ENCODE measurements at regions not wholly inside any gene's neighbourhood (a gene's known extent, or its start where the extent isn't known, plus 50 kb on each side); places are given as distances from the start of the nearest gene placed in this dataset.

DNA sequence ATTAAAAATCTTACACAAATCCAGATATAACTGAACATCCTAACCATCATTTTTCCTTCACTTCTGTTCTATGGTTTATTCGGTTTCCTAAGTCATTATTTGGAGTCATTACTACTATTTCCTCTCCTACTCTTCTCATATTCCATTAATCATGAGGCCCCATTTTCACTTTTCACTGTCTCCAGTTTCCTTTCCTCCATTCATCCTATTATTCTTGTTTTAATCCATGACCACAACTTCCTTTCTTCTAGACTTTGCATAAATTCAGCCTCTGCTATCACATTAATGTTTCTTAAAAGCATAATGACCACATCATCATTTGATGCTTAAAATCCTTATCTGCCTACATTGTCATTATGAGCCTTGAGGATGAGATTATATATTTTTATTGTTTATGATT lies 555.0 kb upstream of the NDST4 start:
- DNase-seq (ENCODE audit: low spot score in 2 of 2) = no peak
- H3K4me3 ChIP-seq (ENCODE audit: low read depth, poor library complexity, severe bottlenecking) = no peak overlapping the region
- intact Hi-C loops (cut with DNase I; ENCODE audit: low total_unique reads) = no loop called here
- TF ChIP-seq POLR2A (IDR thresholded peaks at IDR 0.05) = no peak
- TF ChIP-seq, protein P1, sequence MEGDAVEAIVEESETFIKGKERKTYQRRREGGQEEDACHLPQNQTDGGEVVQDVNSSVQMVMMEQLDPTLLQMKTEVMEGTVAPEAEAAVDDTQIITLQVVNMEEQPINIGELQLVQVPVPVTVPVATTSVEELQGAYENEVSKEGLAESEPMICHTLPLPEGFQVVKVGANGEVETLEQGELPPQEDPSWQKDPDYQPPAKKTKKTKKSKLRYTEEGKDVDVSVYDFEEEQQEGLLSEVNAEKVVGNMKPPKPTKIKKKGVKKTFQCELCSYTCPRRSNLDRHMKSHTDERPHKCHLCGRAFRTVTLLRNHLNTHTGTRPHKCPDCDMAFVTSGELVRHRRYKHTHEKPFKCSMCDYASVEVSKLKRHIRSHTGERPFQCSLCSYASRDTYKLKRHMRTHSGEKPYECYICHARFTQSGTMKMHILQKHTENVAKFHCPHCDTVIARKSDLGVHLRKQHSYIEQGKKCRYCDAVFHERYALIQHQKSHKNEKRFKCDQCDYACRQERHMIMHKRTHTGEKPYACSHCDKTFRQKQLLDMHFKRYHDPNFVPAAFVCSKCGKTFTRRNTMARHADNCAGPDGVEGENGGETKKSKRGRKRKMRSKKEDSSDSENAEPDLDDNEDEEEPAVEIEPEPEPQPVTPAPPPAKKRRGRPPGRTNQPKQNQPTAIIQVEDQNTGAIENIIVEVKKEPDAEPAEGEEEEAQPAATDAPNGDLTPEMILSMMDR (IDR thresholded peaks at IDR 0.05) = no peak
- 69 to 87% methylated on average over 1 of the region's 1 CpG for WGBS, 2 donors

DNA sequence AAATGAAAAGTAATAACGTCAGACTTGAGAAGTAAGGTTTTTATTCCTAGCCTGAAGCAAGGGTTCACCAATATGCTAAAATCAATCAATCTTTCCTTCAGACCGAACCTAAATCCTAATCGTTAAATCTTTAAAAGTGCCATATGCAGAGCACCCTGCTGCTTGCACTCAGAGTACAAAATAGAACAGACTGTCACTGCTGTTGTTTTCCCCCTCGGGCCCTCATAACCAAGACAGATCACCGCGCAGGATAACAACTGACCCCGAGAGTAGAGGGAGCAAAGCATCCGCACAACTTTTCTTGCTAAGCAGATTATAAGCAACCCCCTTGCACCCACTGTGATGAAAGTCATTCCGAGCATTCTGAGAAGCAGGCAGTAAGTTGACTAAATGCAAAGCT lies 550.9 kb upstream of the NDST4 start:
- no peak for DNase-seq (ENCODE audit: low spot score in 2 of 2)
- no peak overlapping the region for H3K4me3 ChIP-seq (ENCODE audit: low read depth, poor library complexity, severe bottlenecking)
- WGBS, 2 donors = 24 to 25% methylated on average over 9 of the region's 9 CpGs
- intact Hi-C loops (cut with DNase I; ENCODE audit: low total_unique reads) = no loop called here
- TF ChIP-seq, protein P1 (IDR thresholded peaks at IDR 0.05) = no peak
- TF ChIP-seq POLR2A (IDR thresholded peaks at IDR 0.05) = no peak

DNA sequence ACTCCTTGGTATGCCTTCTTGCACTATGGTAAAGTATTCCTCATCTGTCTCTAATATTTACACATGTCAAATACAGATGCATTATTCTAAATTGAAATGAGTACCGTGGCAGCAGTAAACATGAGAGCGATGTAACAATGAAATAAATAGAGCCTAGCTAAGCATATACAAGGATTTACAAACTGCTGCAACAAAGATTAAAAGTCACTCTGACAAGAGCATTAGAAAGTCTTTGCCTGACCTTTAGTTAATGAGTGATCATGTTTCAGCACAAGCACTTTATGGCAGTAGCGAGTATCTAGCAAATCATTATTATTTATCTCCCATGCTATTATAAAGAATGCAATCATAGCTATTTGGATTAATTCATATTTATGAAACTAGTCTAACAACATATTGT lies 547.0 kb upstream of the NDST4 start:
- H3K4me3 ChIP-seq (ENCODE audit: low read depth, poor library complexity, severe bottlenecking) = no peak overlapping the region
- 62 to 63% methylated on average over 3 of the region's 3 CpGs for WGBS, 2 donors
- intact Hi-C loops (cut with DNase I; ENCODE audit: low total_unique reads) = no loop called here
- TF ChIP-seq POLR2A (IDR thresholded peaks at IDR 0.05) = no peak
- TF ChIP-seq, protein P1 (IDR thresholded peaks at IDR 0.05) = no peak
- DNase-seq (ENCODE audit: low spot score in 2 of 2) = no peak

DNA sequence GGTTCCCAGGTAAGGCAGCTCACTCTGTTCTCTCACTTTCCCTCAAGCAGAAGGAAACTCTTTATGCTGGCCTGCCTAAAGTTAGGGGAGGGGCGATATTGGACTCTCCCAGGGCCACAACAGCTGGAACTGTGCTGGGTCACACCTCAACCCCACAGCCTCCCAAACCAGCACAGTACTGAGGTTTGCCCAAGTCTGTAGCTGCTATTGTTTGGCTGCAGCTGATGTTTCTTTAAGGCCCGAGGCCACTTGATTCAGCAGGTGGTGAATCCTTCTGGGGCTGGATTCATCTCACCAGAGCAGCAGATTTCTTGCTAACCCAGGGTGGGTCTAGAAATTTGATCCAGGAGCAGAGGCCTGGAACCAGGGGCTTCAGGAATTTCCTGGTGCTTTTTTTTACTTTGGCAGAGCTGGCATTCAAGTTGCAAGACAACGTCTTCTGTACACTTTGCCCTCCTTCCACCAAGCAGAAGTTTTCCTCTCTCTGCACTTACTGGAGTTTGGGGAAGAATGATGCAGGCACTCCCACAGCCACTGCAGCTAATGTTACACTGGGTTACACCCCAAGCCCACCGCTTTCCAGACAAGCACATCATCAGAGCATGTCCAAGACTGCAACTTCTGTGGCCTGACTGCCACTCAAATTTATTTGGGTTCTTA lies 544.7 kb upstream of the NDST4 start:
- 56 to 69% methylated on average over 4 of the region's 4 CpGs for WGBS, 2 donors
- TF ChIP-seq, protein P1 (IDR thresholded peaks at IDR 0.05) = no peak
- TF ChIP-seq POLR2A (IDR thresholded peaks at IDR 0.05) = no peak
- intact Hi-C loops (cut with DNase I; ENCODE audit: low total_unique reads) = no loop called here
- no peak overlapping the region for H3K4me3 ChIP-seq (ENCODE audit: low read depth, poor library complexity, severe bottlenecking)
- DNase-seq (ENCODE audit: low spot score in 2 of 2) = no peak

DNA sequence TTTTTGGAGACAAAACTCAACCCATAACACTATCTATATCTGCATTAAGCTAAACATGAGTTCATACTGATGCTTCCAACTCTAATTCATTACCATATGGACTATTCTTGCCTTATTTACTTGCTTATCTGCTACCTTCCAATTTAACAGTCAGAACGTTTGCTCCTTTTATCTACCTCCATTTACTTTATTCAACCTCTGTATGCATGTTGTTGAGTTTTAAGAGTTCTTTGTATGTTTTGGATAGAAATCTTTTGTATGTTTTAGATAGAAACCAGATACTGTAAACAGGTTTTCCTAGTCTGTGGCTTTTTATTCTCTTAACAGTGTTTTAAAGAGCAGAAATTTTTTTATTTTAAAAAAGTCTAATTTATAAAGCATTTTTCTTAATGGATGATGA lies 542.2 kb upstream of the NDST4 start:
- DNase-seq (ENCODE audit: low spot score in 2 of 2) = no peak
- intact Hi-C loops (cut with DNase I; ENCODE audit: low total_unique reads) = no loop called here
- WGBS, 2 donors = 46 to 53% methylated on average over 1 of the region's 1 CpG
- TF ChIP-seq POLR2A (IDR thresholded peaks at IDR 0.05) = no peak
- TF ChIP-seq, protein P1 (IDR thresholded peaks at IDR 0.05) = no peak
- no peak overlapping the region for H3K4me3 ChIP-seq (ENCODE audit: low read depth, poor library complexity, severe bottlenecking)

DNA sequence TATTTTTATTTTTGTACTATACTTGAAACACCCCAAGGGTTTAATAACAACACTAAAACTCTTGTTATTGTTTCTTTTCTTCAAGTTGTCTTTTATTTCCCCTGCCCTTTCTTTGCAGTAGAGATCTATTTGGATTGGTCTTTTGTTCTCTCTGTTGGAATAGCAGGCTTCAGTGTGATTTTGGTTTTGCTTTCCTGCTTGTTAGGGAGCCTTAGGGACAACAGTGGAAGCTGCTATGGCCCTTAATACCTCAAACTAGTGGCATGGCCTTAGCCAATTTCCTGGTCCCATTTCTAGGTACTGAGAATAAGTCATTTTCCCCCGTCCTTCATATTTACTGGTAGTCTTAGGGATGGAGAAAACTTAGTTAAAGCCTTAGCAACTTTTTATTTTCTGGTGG lies 535.4 kb upstream of the NDST4 start:
- WGBS, 2 donors = 94 to 95% methylated on average over 1 of the region's 1 CpG

More for the DNA sequence above, 535.4 kb upstream of the NDST4 start:
- H3K4me3 ChIP-seq (ENCODE audit: low read depth, poor library complexity, severe bottlenecking) = no peak overlapping the region
- intact Hi-C loops (cut with DNase I; ENCODE audit: low total_unique reads) = no loop called here
- TF ChIP-seq, protein P1 (IDR thresholded peaks at IDR 0.05) = no peak
- no peak for TF ChIP-seq POLR2A (IDR thresholded peaks at IDR 0.05)
- no peak for DNase-seq (ENCODE audit: low spot score in 2 of 2)

All from lower leg skin (tissue), 4 donors.